Neural progenitor cell (in vitro differentiated cells): ENCODE measurements at regions not wholly inside any gene's neighbourhood (a gene's known extent, or its start where the extent isn't known, plus 50 kb on each side); places are given as distances from the start of the nearest gene placed in this dataset.

Source experiments
- DNase-seq: peaks from one replicate; pipeline ENCODE4 v3.0.0-alpha.2; 2016; ENCODE audit warnings: low spot score
- H2AFZ ChIP-seq: fragments of 200-600 bp; sonication (generic); replicated peaks from 2 replicates; pipeline ENCODE4 v1.6.1; 2016; ENCODE audit warnings: antibody characterized with exemption
- H3F3A ChIP-seq: fragments of 200-600 bp; sonication (generic); 2 replicates; pipeline ENCODE4 v1.6.1; 2016; ENCODE audit warnings: antibody characterized with exemption, low read depth
- H3K27ac ChIP-seq: fragments of 200-600 bp; sonication (generic); 2 replicates; pipeline ENCODE4 v1.5.1; 2016; ENCODE audit warnings: mild to moderate bottlenecking
- H3K27me3 ChIP-seq: fragments of 200-600 bp; sonication (generic); 2 replicates; pipeline ENCODE4 v1.6.1; 2016; ENCODE audit warnings: mild to moderate bottlenecking, moderate library complexity
- H3K36me3 ChIP-seq: fragments of 200-600 bp; sonication (generic); 2 replicates; pipeline ENCODE4 v1.5.1; 2016
- H3K4me1 ChIP-seq: fragments of 200-600 bp; sonication (generic); 2 replicates; pipeline ENCODE4 v1.6.1; 2016; ENCODE audit warnings: mixed run types
- H3K4me2 ChIP-seq: fragments of 200-600 bp; sonication (generic); 2 replicates; pipeline ENCODE4 v1.6.1; 2016
- H3K4me3 ChIP-seq: fragments of 200-600 bp; sonication (generic); 2 replicates; pipeline ENCODE4 v1.5.1; 2016
- H3K79me2 ChIP-seq: fragments of 200-600 bp; sonication (generic); 2 replicates; pipeline ENCODE4 v1.6.1; 2016; ENCODE audit warnings: low read depth
- H3K9ac ChIP-seq: fragments of 200-600 bp; sonication (generic); 2 replicates; pipeline ENCODE4 v1.6.1; 2016
- H3K9me3 ChIP-seq: fragments of 200-600 bp; sonication (generic); 2 replicates; pipeline ENCODE4 v1.5.1; 2016; ENCODE audit warnings: low read depth
- H4K20me1 ChIP-seq: fragments of 200-600 bp; sonication (generic); 2 replicates; pipeline ENCODE4 v1.6.1; 2016; ENCODE audit warnings: low read depth
- H3K27ac Mint-ChIP-seq: 3 replicates; pipeline ENCODE4 v1.8.0; 2021; ENCODE audit warnings: mixed read lengths
- H3K27me3 Mint-ChIP-seq: 2 replicates; pipeline ENCODE4 v1.8.0; 2022; ENCODE audit warnings: low read depth, mild to moderate bottlenecking, inconsistent platforms, moderate library complexity, mixed read lengths; ENCODE audit not compliant: insufficient read depth
- H3K36me3 Mint-ChIP-seq: 3 replicates; pipeline ENCODE4 v1.8.0; 2021; ENCODE audit warnings: mixed read lengths
- H3K4me1 Mint-ChIP-seq: 3 replicates; pipeline ENCODE4 v1.8.0; 2021; ENCODE audit warnings: mixed read lengths
- H3K4me3 Mint-ChIP-seq: 3 replicates; pipeline ENCODE4 v1.8.0; 2021; ENCODE audit warnings: mild to moderate bottlenecking, moderate library complexity, mixed read lengths
- H3K9me3 Mint-ChIP-seq: 3 replicates; pipeline ENCODE4 v1.8.0; 2020; ENCODE audit warnings: mixed read lengths
- EZH2 ChIP-seq: fragments of 200-600 bp; sonication (generic); IDR thresholded peaks from 2 replicates; pipeline ENCODE4 v1.6.1; 2017; ENCODE audit warnings: antibody characterized with exemption, mild to moderate bottlenecking, moderate library complexity
- EZH2phosphoT487 ChIP-seq: fragments of 200-600 bp; sonication (generic); IDR thresholded peaks from 2 replicates; pipeline ENCODE4 v1.6.1; 2017; ENCODE audit warnings: antibody characterized with exemption
- TF ChIP-seq, protein P1 (sequence below): fragments of 200-600 bp; sonication (generic); IDR thresholded peaks from 2 replicates; pipeline ENCODE4 v1.5.1; 2017; ENCODE audit warnings: antibody characterized with exemption, mild to moderate bottlenecking

GRCh38 chr5:56480078-56480704, 247.1 kb upstream of the ANKRD55 start:
- Histone ChIP-seq H3F3A (peaks cover 9% of the 10 kb centered on the region), H3K9ac (no peak overlapping the region), H3K4me1 (peaks cover 15% of the 10 kb centered on the region), H3K27ac (no peak overlapping the region), H3K4me3 (peak overlapping the region; percentile 64), H3K36me3 (no peaks in the 10 kb centered on the region), H3K4me2 (peak overlapping the region; percentile 96), H2AFZ (peak overlapping the region; percentile 97), H3K27me3 (peaks cover 37% of the 10 kb centered on the region), H3K79me2 (no peaks in the 10 kb centered on the region), H3K9me3 (no peaks in the 10 kb centered on the region), H4K20me1 (no peaks in the 10 kb centered on the region)
- peak overlapping the region; percentile 86 for H3K4me3 Mint-ChIP-seq
- TF ChIP-seq EZH2phosphoT487 (no peak), EZH2 (no peak)
- TF ChIP-seq, protein P1, sequence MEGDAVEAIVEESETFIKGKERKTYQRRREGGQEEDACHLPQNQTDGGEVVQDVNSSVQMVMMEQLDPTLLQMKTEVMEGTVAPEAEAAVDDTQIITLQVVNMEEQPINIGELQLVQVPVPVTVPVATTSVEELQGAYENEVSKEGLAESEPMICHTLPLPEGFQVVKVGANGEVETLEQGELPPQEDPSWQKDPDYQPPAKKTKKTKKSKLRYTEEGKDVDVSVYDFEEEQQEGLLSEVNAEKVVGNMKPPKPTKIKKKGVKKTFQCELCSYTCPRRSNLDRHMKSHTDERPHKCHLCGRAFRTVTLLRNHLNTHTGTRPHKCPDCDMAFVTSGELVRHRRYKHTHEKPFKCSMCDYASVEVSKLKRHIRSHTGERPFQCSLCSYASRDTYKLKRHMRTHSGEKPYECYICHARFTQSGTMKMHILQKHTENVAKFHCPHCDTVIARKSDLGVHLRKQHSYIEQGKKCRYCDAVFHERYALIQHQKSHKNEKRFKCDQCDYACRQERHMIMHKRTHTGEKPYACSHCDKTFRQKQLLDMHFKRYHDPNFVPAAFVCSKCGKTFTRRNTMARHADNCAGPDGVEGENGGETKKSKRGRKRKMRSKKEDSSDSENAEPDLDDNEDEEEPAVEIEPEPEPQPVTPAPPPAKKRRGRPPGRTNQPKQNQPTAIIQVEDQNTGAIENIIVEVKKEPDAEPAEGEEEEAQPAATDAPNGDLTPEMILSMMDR, result no peak
- H3K27ac Mint-ChIP-seq, result peak overlapping the region; percentile 13
- peak; percentile 31 for DNase-seq
- no peaks in the 10 kb centered on the region for H3K9me3 Mint-ChIP-seq
- no peaks in the 10 kb centered on the region for H3K36me3 Mint-ChIP-seq
- H3K4me1 Mint-ChIP-seq, result peaks cover 42% of the 10 kb centered on the region
- peaks cover 2% of the 10 kb centered on the region for H3K27me3 Mint-ChIP-seq

- Histone ChIP-seq H3K9me3 (no peaks in the 10 kb centered on the region), H3K4me3 (peak overlapping the region; percentile 64), H2AFZ (no peak overlapping the region), H3K27ac (no peak overlapping the region), H3K27me3 (peaks cover 37% of the 10 kb centered on the region), H3K4me2 (peak overlapping the region; percentile 96), H3K9ac (no peak overlapping the region), H3K4me1 (peaks cover 15% of the 10 kb centered on the region), H3F3A (peaks cover 9% of the 10 kb centered on the region), H3K36me3 (no peaks in the 10 kb centered on the region), H3K79me2 (no peaks in the 10 kb centered on the region), H4K20me1 (no peaks in the 10 kb centered on the region)
- no peak for DNase-seq
- H3K27ac Mint-ChIP-seq, result peak overlapping the region; percentile 13
- no peak for TF ChIP-seq EZH2
- no peak for TF ChIP-seq EZH2phosphoT487
- TF ChIP-seq, protein P1, result no peak
- peaks cover 2% of the 10 kb centered on the region for H3K27me3 Mint-ChIP-seq
- peak overlapping the region; percentile 86 for H3K4me3 Mint-ChIP-seq
- no peaks in the 10 kb centered on the region for H3K36me3 Mint-ChIP-seq
- H3K9me3 Mint-ChIP-seq, result no peaks in the 10 kb centered on the region
- H3K4me1 Mint-ChIP-seq, result peaks cover 42% of the 10 kb centered on the region
These were observed 246.6 kb upstream of the ANKRD55 start for GRCh38 chr5:56479696-56480077.

DNA sequence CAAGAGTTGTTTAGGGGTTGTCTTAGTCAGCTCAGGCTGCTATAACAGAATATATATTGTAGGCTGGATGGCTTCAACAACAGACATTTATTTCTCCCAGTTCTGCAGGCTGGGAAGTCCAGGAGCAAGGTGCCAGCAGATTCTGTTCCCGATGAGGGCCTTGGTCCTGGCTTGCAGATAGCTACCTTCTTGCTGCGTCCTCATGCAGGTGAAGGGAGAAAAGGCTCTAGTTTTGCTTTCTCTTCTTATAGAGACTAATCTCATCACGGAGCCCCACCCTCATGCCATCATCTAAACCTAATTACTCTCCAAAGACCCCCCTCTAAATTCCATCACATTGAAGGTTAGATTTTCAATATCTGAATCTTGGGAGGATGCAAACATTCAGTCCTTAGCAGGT, 246.0 kb upstream of the ANKRD55 start:
- Mint-ChIP-seq H3K4me1 (peaks cover 42% of the 10 kb centered on the region), H3K9me3 (no peaks in the 10 kb centered on the region), H3K36me3 (no peaks in the 10 kb centered on the region), H3K27ac (no peak overlapping the region), H3K4me3 (no peak overlapping the region), H3K27me3 (peaks cover 2% of the 10 kb centered on the region)
- Histone ChIP-seq H3K36me3 (no peaks in the 10 kb centered on the region), H4K20me1 (no peaks in the 10 kb centered on the region), H3K4me3 (no peak overlapping the region), H3K4me2 (no peak overlapping the region), H3K4me1 (peaks cover 15% of the 10 kb centered on the region), H2AFZ (no peak overlapping the region), H3K79me2 (no peaks in the 10 kb centered on the region), H3K27ac (no peak overlapping the region), H3K9me3 (no peaks in the 10 kb centered on the region), H3K9ac (no peak overlapping the region), H3F3A (peaks cover 9% of the 10 kb centered on the region), H3K27me3 (peaks cover 37% of the 10 kb centered on the region)
- no peak for DNase-seq
- TF ChIP-seq EZH2 (no peak), EZH2phosphoT487 (no peak)
- TF ChIP-seq, protein P1, result no peak
